Smooth muscle cell (in vitro differentiated cells): ENCODE measurements at regions not wholly inside any gene's neighbourhood (a gene's known extent, or its start where the extent isn't known, plus 50 kb on each side); places are given as distances from the start of the nearest gene placed in this dataset.

Experiments used
- DNase-seq: peaks from one replicate; lab custom pipeline; 2025; ENCODE audit not compliant: unreplicated experiment; lab: John Stamatoyannopoulos, UW
- H2AFZ ChIP-seq: fragments of 200-600 bp; sonication (generic); 2 replicates; pipeline ENCODE4 v1.6.0; 2016; ENCODE audit warnings: antibody characterized with exemption, low read depth, mild to moderate bottlenecking
- H3F3A ChIP-seq: fragments of 200-600 bp; sonication (generic); 2 replicates; pipeline ENCODE4 v1.6.0; 2017; ENCODE audit warnings: antibody characterized with exemption, low read depth
- H3K27ac ChIP-seq: fragments of 200-600 bp; sonication (generic); 2 replicates; pipeline ENCODE4 v1.5.1; 2016; ENCODE audit warnings: low read depth, mild to moderate bottlenecking
- H3K27me3 ChIP-seq: fragments of 200-600 bp; sonication (generic); 2 replicates; pipeline ENCODE4 v1.6.1; 2016; ENCODE audit warnings: low read depth, mild to moderate bottlenecking
- H3K36me3 ChIP-seq: fragments of 200-600 bp; sonication (generic); 2 replicates; pipeline ENCODE4 v1.5.1; 2016; ENCODE audit warnings: low read depth
- H3K4me1 ChIP-seq: fragments of 200-600 bp; sonication (generic); 2 replicates; pipeline ENCODE4 v1.5.1; 2016; ENCODE audit warnings: low read depth
- H3K4me2 ChIP-seq: fragments of 200-600 bp; sonication (generic); 2 replicates; pipeline ENCODE4 v1.6.0; 2016; ENCODE audit warnings: mild to moderate bottlenecking
- H3K4me3 ChIP-seq: fragments of 200-600 bp; sonication (generic); 2 replicates; pipeline ENCODE4 v1.5.1; 2016; ENCODE audit warnings: mild to moderate bottlenecking
- H3K79me2 ChIP-seq: fragments of 200-600 bp; sonication (generic); 2 replicates; pipeline ENCODE4 v1.6.0; 2016; ENCODE audit warnings: low read depth, mild to moderate bottlenecking
- H3K9ac ChIP-seq: fragments of 200-600 bp; sonication (generic); 2 replicates; pipeline ENCODE4 v1.6.0; 2016; ENCODE audit warnings: low read depth
- H3K9me3 ChIP-seq: fragments of 200-600 bp; sonication (generic); replicated peaks from 2 replicates; pipeline ENCODE4 v1.5.1; 2016; ENCODE audit warnings: low read depth
- H4K20me1 ChIP-seq: fragments of 200-600 bp; sonication (generic); 2 replicates; pipeline ENCODE4 v1.6.0; 2016; ENCODE audit warnings: low read depth
- CTCF ChIP-seq: fragments of 200-600 bp; sonication (generic); IDR thresholded peaks from 2 replicates; pipeline ENCODE4 v1.5.1; 2017; ENCODE audit warnings: borderline replicate concordance, mild to moderate bottlenecking, antibody characterized with exemption; ENCODE audit not compliant: insufficient read depth, poor library complexity, severe bottlenecking
- WGBS: methylation state at CpG from one replicate; pipeline ENCODE4 v1.1.7; 2016; ENCODE audit warnings: low lambda C conversion rate; 5-methylcytosine and 5-hydroxymethylcytosine counted together

GRCh38 chr7:116439005-116439404 is 60.5 kb upstream of the CAV2 start:
- Histone ChIP-seq H3K9me3 (no peaks in the 10 kb centered on the region), H3F3A (no peaks in the 10 kb centered on the region), H4K20me1 (no peaks in the 10 kb centered on the region), H2AFZ (no peak overlapping the region), H3K4me1 (peaks cover 4% of the 10 kb centered on the region), H3K27ac (no peak overlapping the region), H3K27me3 (no peaks in the 10 kb centered on the region), H3K79me2 (no peaks in the 10 kb centered on the region), H3K9ac (no peak overlapping the region), H3K36me3 (no peaks in the 10 kb centered on the region), H3K4me3 (no peak overlapping the region), H3K4me2 (no peak overlapping the region)
- no peak for TF ChIP-seq CTCF
- no peak for DNase-seq
- 82% methylated on average over 1 of the region's 1 CpG for WGBS

GRCh38 chr7:116439841-116440549 is 59.5 kb upstream of the CAV2 start:
- no peak overlapping the region for H3K27ac ChIP-seq
- no peak overlapping the region for H3K9ac ChIP-seq
- 97% methylated on average over 4 of the region's 4 CpGs for whole genome bisulfite sequencing
- no peak for DNase-seq
- H3K4me3 ChIP-seq = no peak overlapping the region
- no peaks in the 10 kb centered on the region for H3K9me3 ChIP-seq
- H3K79me2 ChIP-seq = no peaks in the 10 kb centered on the region
- no peaks in the 10 kb centered on the region for H3K27me3 ChIP-seq
- H3K4me1 ChIP-seq = peaks cover 4% of the 10 kb centered on the region
- H3K36me3 ChIP-seq = no peaks in the 10 kb centered on the region
- H2AFZ ChIP-seq = no peak overlapping the region
- no peak overlapping the region for H3K4me2 ChIP-seq
- TF ChIP-seq CTCF = no peak
- H4K20me1 ChIP-seq = no peaks in the 10 kb centered on the region
- H3F3A ChIP-seq = no peaks in the 10 kb centered on the region

GRCh38 chr7:116441534-116441933 is 58.0 kb upstream of the CAV2 start:
- Histone ChIP-seq H3F3A (no peaks in the 10 kb centered on the region), H3K9me3 (no peaks in the 10 kb centered on the region), H3K9ac (peak overlapping the region; percentile 25), H3K4me3 (no peak overlapping the region), H3K27me3 (no peaks in the 10 kb centered on the region), H4K20me1 (no peaks in the 10 kb centered on the region), H2AFZ (peak overlapping the region; percentile 86), H3K4me2 (peak overlapping the region; percentile 39), H3K27ac (peak overlapping the region; percentile 83), H3K36me3 (no peaks in the 10 kb centered on the region), H3K4me1 (peaks cover 4% of the 10 kb centered on the region), H3K79me2 (no peaks in the 10 kb centered on the region)
- DNase-seq = no peak
- TF ChIP-seq CTCF = no peak
- 52% methylated on average over 4 of the region's 4 CpGs for WGBS

GRCh38 chr7:116443101-116443523 is 56.4 kb upstream of the CAV2 start:
- peak overlapping the region; percentile 10 for H3K9ac ChIP-seq
- no peak overlapping the region for H3K4me3 ChIP-seq
- DNase-seq = no peak
- H3K9me3 ChIP-seq = no peaks in the 10 kb centered on the region
- peak overlapping the region; percentile 63 for H3K4me2 ChIP-seq
- peak overlapping the region; percentile 83 for H3K27ac ChIP-seq
- no peaks in the 10 kb centered on the region for H4K20me1 ChIP-seq
- no peak overlapping the region for H2AFZ ChIP-seq
- 58% methylated on average over 1 of the region's 1 CpG for WGBS
- no peaks in the 10 kb centered on the region for H3K79me2 ChIP-seq
- H3K27me3 ChIP-seq = no peaks in the 10 kb centered on the region
- no peaks in the 10 kb centered on the region for H3K36me3 ChIP-seq
- no peaks in the 10 kb centered on the region for H3F3A ChIP-seq
- no peak for TF ChIP-seq CTCF
- peaks cover 8% of the 10 kb centered on the region for H3K4me1 ChIP-seq
